ENCODE measurements at regions not wholly inside any gene's neighbourhood (a gene's known extent, or its start where the extent isn't known, plus 50 kb on each side); places are given as distances from the start of the nearest gene placed in this dataset.

DNA sequence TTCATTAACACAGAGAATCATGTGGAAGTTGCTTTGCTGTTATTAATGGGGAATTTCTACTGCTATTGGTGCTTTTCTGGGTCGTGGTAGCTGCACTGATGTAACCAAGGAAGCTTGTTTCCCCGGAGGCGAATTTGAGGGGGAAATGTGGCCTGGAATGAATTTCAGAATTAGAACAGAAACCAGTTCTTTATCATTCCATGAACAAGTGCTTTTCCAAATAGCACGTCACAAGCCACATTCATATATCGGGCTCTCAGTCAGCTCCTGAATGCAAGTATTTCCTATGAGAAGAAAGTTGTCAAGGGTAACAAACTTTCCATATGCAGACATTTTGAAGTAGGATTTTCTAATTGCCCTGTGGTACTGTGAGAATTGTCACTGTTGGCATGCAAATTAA is 1353.2 kb downstream of the AACS start:
- no TSS peak for BruUV-seq (replicated peaks)
- H3K27ac ChIP-seq (ENCODE audit: low read depth, low read length, poor library complexity, severe bottlenecking) = no peak overlapping the region
- no peaks in the 10 kb centered on the region for H3K9me2 ChIP-seq (ENCODE audit: insufficient read depth, low read length)
- no peak for TF ChIP-seq EZH2phosphoT487 (IDR thresholded peaks at IDR 0.05; ENCODE audit: borderline replicate concordance, low read depth, low read length)
- TF ChIP-seq, protein P1, sequence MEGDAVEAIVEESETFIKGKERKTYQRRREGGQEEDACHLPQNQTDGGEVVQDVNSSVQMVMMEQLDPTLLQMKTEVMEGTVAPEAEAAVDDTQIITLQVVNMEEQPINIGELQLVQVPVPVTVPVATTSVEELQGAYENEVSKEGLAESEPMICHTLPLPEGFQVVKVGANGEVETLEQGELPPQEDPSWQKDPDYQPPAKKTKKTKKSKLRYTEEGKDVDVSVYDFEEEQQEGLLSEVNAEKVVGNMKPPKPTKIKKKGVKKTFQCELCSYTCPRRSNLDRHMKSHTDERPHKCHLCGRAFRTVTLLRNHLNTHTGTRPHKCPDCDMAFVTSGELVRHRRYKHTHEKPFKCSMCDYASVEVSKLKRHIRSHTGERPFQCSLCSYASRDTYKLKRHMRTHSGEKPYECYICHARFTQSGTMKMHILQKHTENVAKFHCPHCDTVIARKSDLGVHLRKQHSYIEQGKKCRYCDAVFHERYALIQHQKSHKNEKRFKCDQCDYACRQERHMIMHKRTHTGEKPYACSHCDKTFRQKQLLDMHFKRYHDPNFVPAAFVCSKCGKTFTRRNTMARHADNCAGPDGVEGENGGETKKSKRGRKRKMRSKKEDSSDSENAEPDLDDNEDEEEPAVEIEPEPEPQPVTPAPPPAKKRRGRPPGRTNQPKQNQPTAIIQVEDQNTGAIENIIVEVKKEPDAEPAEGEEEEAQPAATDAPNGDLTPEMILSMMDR (conservative IDR thresholded peaks at IDR 0.05; ENCODE audit: low read length) = no peak
- H3K79me2 ChIP-seq (ENCODE audit: insufficient read depth, low read depth, low read length) = no peaks in the 10 kb centered on the region
- ChIA-PET POLR2A (no interaction called here), CTCF (ENCODE audit: unreplicated experiment) (no interaction called here)
- no peaks in the 10 kb centered on the region for H3K36me3 ChIP-seq (ENCODE audit: insufficient read depth, low read length)
- H3K4me2 ChIP-seq (ENCODE audit: low read length) = no peak overlapping the region
- DNase-seq (ENCODE audit: low spot score) = no peak
- H2AFZ ChIP-seq (ENCODE audit: low read length) = no peak overlapping the region
- intact Hi-C loops (cut with micrococcal nuclease; ENCODE audit: unreplicated experiment) = no loop called here
- no peaks in the 10 kb centered on the region for H3K4me1 ChIP-seq (ENCODE audit: insufficient read depth, low read length, poor library complexity, severe bottlenecking)
- no peaks in the 10 kb centered on the region for H3K9me3 ChIP-seq (ENCODE audit: low read length)
- H3K4me3 ChIP-seq (ENCODE audit: low read depth, low read length, poor library complexity, severe bottlenecking) = no peak overlapping the region
- H4K20me1 ChIP-seq (ENCODE audit: insufficient read depth, low read length) = no peaks in the 10 kb centered on the region

DNA sequence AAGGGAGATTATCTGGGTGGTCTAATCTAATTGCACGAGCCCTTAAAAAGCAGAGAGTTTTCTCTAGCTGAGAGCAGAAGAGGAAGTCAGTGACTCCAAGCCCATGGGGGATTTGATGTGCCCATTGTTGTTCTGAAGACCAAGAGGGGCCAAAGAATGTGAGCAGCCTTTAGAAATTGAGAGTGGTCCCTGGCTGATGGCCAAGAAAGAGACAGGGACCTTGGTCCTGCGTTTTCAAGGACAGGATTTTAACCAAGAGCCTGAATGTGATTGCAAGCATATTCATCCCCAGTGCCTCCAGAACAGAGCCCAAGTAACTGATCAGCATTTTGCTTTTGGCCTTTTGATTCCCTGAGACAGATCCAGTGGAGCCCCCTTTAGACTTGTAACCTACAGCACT is 1353.9 kb downstream of the AACS start:
- Histone ChIP-seq H3K36me3 (ENCODE audit: insufficient read depth, low read length) (no peaks in the 10 kb centered on the region), H3K4me3 (ENCODE audit: low read depth, low read length, poor library complexity, severe bottlenecking) (no peak overlapping the region), H3K79me2 (ENCODE audit: insufficient read depth, low read depth, low read length) (no peaks in the 10 kb centered on the region), H3K9me2 (ENCODE audit: insufficient read depth, low read length) (no peaks in the 10 kb centered on the region), H2AFZ (ENCODE audit: low read length) (no peak overlapping the region), H3K9me3 (ENCODE audit: low read length) (no peaks in the 10 kb centered on the region), H3K27ac (ENCODE audit: low read depth, low read length, poor library complexity, severe bottlenecking) (no peak overlapping the region), H3K4me2 (ENCODE audit: low read length) (no peak overlapping the region), H4K20me1 (ENCODE audit: insufficient read depth, low read length) (no peaks in the 10 kb centered on the region), H3K4me1 (ENCODE audit: insufficient read depth, low read length, poor library complexity, severe bottlenecking) (no peaks in the 10 kb centered on the region)
- TF ChIP-seq, protein P1 (conservative IDR thresholded peaks at IDR 0.05; ENCODE audit: low read length) = no peak
- no peak for TF ChIP-seq EZH2phosphoT487 (IDR thresholded peaks at IDR 0.05; ENCODE audit: borderline replicate concordance, low read depth, low read length)
- ChIA-PET POLR2A (no interaction called here), CTCF (ENCODE audit: unreplicated experiment) (no interaction called here)
- intact Hi-C loops (cut with micrococcal nuclease; ENCODE audit: unreplicated experiment) = no loop called here
- BruUV-seq (replicated peaks) = no TSS peak
- no peak for DNase-seq (ENCODE audit: low spot score)

DNA sequence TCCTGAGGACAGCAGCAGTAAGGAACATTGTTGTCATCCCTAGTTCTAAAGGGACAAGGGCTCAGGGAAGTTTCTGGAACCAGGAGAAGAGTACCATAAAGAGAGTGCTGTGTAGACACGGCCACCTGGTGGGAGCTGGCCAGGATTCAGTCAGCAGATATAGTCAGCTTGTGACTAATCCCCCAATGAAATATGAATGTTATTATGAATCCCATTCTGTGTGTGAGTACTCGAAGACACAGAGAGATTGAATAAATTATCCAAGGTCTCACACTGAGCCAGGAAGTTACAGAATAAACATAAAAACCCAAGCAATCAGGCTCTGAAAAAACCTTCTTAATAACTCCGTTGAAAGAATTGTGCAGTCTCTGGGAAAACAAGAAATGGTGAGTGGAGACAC is 1359.5 kb downstream of the AACS start:
- intact Hi-C loops (cut with micrococcal nuclease; ENCODE audit: unreplicated experiment) = no loop called here
- no peak for TF ChIP-seq EZH2phosphoT487 (IDR thresholded peaks at IDR 0.05; ENCODE audit: borderline replicate concordance, low read depth, low read length)
- TF ChIP-seq, protein P1 (conservative IDR thresholded peaks at IDR 0.05; ENCODE audit: low read length) = no peak
- Histone ChIP-seq H4K20me1 (ENCODE audit: insufficient read depth, low read length) (no peaks in the 10 kb centered on the region), H3K4me2 (ENCODE audit: low read length) (no peak overlapping the region), H3K27ac (ENCODE audit: low read depth, low read length, poor library complexity, severe bottlenecking) (no peak overlapping the region), H3K36me3 (ENCODE audit: insufficient read depth, low read length) (no peaks in the 10 kb centered on the region), H3K9me2 (ENCODE audit: insufficient read depth, low read length) (no peaks in the 10 kb centered on the region), H2AFZ (ENCODE audit: low read length) (no peak overlapping the region), H3K4me3 (ENCODE audit: low read depth, low read length, poor library complexity, severe bottlenecking) (no peak overlapping the region), H3K79me2 (ENCODE audit: insufficient read depth, low read depth, low read length) (no peaks in the 10 kb centered on the region), H3K4me1 (ENCODE audit: insufficient read depth, low read length, poor library complexity, severe bottlenecking) (no peaks in the 10 kb centered on the region), H3K9me3 (ENCODE audit: low read length) (no peaks in the 10 kb centered on the region)
- no peak for DNase-seq (ENCODE audit: low spot score)
- CTCF ChIA-PET (ENCODE audit: unreplicated experiment) = no interaction called here
- POLR2A ChIA-PET = no interaction called here
- no TSS peak for BruUV-seq (replicated peaks)
